ENCODE measurements at regions not wholly inside any gene's neighbourhood (a gene's known extent, or its start where the extent isn't known, plus 50 kb on each side); places are given as distances from the start of the nearest gene placed in this dataset.

DNA sequence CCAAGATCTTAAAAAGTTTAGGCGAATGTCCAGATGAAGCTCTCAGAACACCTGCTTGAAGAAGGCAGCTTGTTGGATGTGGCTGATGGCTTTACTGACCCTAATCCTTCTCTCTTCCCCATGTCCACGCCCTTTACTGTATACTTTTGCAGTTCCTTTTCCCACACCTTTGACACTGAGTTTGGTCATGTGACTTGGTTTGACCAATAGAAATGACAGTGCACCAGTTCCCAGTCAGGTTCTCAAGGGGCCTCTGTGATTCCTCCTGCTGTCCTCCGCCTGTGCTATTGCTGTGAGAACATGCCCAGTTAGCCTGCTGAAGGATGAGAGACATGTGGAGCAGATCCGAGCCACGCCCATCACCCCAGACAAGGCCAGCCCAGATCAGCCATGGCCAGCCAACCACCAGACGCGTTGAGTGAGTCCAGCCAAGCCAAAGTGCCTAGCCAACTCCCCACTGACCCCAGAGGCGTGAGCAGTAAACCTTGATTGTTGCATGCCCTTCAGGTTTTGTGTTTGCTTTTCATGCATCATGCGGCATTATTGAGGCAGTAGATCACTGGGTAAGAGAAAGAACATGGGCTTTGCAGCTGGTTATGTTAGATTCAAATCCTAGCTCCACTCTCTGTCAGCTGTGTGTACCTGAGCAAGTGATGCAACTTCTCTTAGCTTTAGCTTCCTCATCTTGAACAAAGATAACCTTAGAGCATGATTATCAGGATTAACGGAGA is 258.0 kb upstream of the SIX2 start:
- TF ChIP-seq, protein P1, sequence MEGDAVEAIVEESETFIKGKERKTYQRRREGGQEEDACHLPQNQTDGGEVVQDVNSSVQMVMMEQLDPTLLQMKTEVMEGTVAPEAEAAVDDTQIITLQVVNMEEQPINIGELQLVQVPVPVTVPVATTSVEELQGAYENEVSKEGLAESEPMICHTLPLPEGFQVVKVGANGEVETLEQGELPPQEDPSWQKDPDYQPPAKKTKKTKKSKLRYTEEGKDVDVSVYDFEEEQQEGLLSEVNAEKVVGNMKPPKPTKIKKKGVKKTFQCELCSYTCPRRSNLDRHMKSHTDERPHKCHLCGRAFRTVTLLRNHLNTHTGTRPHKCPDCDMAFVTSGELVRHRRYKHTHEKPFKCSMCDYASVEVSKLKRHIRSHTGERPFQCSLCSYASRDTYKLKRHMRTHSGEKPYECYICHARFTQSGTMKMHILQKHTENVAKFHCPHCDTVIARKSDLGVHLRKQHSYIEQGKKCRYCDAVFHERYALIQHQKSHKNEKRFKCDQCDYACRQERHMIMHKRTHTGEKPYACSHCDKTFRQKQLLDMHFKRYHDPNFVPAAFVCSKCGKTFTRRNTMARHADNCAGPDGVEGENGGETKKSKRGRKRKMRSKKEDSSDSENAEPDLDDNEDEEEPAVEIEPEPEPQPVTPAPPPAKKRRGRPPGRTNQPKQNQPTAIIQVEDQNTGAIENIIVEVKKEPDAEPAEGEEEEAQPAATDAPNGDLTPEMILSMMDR (IDR thresholded peaks at IDR 0.05; ENCODE audit: low read depth, low read length): no peak

DNA sequence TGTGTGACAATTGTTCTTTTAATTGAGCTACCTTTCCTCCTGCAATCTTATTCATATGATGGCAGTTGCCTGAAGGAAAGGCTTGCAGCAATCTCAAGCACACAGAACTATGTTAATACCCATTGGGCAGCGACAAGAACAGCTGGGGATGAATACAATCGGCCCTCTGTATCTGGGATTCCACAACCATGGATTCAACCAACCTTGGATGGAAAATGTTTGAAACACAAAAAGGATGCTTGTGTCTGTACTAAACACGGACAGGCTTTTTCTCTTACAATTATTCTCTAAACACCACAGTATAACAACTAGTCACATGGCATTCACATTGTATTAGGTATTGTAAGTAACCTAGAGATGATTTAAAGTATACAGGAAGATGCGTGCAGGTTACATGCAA is 256.1 kb upstream of the SIX2 start:
- DNase-seq (ENCODE audit: extremely low read depth, low read depth): no peak
- TF ChIP-seq, protein P1 (IDR thresholded peaks at IDR 0.05; ENCODE audit: low read depth, low read length): no peak

More for the DNA sequence above, 258.0 kb upstream of the SIX2 start:
- DNase-seq (ENCODE audit: extremely low read depth, low read depth): no peak

DNA sequence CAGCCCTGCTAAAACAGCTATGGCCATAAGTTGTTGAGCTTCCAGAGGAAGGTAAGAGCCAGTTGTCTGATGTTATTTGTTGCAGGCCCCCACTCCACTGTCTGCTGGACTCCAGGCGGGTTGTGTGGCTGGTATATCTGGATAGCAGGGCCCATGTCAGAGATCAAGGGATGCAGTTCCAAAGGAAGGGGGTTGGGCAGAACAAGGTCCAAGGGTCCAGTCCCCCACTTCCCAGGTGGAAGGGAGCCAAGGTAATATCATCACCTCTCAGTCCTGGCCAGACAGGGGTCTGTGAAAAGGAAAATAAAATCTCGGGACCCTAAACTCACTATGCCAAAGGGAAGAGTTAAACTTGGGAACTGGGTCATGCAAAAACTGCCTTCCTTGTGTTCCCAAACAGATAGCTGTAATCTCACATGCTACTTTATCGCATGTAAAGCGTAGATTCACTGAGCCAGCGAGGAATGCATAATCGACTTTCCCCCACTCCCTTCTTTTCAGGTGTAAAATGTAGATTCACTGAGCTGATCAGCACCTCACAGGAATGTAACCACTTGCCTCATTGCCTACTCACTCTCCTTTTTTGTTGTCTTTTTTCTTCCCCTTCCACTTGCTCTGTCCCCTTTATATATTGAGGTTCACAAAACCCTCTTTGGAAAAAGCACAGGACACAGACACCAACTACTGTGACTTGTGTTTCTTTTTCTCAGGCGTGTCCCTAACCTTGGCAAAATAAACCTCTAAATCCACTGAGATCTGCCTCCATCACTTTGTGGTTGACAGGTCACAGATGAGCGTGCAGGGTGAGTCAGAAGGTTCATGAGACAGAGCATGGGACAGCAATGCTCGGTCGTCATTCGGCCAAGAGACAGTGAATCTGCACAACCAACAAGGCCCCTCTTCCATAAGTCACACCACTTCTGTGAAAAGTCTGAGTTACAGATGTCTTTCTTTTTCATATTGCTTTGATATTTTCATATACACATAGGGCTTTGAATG is 255.3 kb upstream of the SIX2 start:
- TF ChIP-seq, protein P1 (IDR thresholded peaks at IDR 0.05; ENCODE audit: low read depth, low read length): no peak
- DNase-seq (ENCODE audit: extremely low read depth, low read depth): no peak

DNA sequence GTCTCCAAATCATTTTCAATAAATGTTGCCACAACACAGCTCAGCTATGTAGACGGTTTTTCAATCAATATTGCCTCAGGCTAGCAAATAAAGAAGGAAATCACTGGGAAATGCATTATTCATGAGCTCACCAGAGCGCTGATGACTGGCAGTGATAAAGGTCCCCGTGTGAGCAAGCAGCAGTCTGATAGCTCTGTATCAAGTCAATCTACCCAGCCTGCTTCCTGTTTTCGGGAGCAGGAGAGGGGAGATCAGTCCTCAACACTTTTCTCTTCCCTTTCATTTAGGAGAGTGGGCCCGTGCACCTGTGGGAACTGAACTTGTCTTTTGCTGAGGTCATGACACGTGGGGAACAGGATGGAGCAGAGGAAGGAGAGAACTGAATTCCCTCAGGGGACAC is 253.9 kb upstream of the SIX2 start:
- TF ChIP-seq, protein P1 (IDR thresholded peaks at IDR 0.05; ENCODE audit: low read depth, low read length): no peak
- no peak for DNase-seq (ENCODE audit: extremely low read depth, low read depth)

DNA sequence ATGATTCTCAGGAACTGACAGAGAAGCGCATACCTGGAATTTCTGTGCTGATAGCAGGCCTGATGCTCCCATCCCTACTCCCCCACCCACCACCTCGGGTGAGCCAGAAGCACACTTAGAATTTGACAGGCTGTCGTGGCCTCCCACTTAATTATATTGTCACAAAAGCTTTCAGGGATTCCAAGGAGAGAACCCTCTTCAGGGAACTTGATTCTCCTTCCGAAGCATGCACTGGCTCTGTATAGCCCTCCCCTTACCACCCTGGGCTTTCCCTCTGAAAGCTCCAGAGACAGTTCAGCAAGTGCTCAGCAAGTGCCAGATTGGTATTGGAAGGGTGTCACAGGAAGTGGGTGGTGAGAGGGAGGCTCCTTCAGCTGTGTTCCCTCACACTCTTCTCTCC is 252.5 kb upstream of the SIX2 start:
- TF ChIP-seq, protein P1 (IDR thresholded peaks at IDR 0.05; ENCODE audit: low read depth, low read length): no peak
- no peak for DNase-seq (ENCODE audit: extremely low read depth, low read depth)

DNA sequence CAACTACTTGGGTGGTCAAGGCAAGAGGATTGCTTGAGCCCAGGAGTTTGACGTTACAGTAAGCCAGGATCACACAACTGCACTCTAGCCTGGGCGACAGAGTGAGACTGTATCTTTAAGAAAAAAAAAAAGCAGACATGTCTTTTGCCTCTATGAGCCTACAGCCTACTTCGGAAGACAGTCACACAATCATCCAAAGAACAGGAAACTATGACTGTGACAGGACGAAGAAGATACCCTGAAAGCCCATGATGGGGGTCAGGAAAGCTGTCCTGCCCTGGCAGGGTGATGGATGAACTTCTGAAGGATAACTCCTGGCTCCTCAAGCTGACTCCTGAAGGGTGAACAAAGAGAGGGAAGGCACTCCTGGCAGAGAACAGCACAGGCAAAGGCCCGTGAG is 251.7 kb upstream of the SIX2 start:
- TF ChIP-seq, protein P1 (IDR thresholded peaks at IDR 0.05; ENCODE audit: low read depth, low read length): no peak
- DNase-seq (ENCODE audit: extremely low read depth, low read depth): no peak
